Stimulated activated naive CD8-positive, alpha-beta T cell treated with anti-CD3 and anti-CD28 coated beads, Interleukin-15, Interleukin-2, amounts not matched to agents 100 U/mL and 50 U/mL, for 24 hours (primary cell): ENCODE measurements at regions not wholly inside any gene's neighbourhood (a gene's known extent, or its start where the extent isn't known, plus 50 kb on each side); places are given as distances from the start of the nearest gene placed in this dataset.
A peak's percentile ranks its signal among the peaks of the same experiment; 100 is the strongest.

Experiments used
- ATAC-seq: fragments of 150-1000 bp; cut with Tn5 transposase; one replicate; pipeline ENCODE4 v1.10.0; 2021
- DNase-seq: peaks from one replicate; pipeline ENCODE4 v3.0.0; 2021

DNA sequence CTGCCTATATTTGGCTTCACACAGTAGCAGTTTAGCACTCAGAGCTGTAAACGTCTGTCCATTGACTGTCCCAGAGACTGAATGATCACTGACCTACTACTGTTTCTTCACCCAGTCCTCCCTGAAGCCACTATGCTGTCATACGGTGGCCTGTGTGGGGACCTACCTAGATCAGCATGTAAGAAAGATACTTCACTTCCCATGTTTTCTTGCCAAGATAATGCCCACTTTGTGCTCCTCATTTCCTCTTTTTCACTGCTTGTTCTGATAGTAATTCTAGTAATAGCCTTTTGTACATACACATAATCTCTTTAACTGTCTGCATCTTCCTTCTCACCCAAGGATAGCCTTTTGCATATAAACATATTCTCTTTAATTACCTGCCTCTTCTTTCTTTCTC, 109.9 kb upstream of the TIAM2 start:
- DNase-seq (no peak), ATAC-seq (no peak)

DNA sequence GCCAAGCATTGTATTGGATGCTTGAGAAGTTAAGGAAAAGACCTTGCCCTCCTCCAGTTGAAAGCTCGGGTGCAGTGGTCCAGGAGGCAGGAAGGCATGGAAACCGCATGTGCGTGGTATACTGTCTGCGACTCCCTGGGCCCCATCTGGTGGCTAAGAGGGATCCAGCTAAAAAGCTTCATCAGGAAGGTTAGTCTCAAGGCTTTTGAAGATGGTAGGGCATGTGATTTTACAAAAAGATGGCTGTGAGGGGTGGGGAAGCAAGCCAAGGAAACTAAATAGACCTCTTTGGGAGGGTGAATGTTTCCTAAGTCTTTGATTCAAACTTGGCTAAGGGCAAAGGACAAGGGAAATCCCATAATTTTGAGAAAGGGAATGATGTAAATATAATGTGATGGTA, 109.1 kb upstream of the TIAM2 start:
- DNase-seq (no peak), ATAC-seq (no peak)

DNA sequence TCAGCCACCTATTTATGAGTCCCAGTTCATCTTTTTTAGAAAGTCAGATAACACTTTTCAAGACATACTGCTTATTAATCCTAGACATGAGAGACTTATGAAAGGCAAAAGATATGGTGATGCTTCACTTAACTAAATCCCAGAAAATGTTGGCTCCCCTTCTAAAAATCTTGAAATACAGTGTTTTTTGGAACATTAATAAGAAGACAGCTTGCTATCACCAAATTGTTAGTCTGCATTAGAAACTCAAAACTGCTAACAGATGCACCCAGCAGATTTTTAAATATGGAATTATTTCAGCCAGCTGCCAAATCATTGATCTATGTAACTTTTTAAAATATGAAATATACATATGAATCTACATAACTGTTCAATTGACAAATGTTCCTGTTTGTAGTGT, 108.6 kb upstream of the TIAM2 start:
- ATAC-seq, result no peak

DNA sequence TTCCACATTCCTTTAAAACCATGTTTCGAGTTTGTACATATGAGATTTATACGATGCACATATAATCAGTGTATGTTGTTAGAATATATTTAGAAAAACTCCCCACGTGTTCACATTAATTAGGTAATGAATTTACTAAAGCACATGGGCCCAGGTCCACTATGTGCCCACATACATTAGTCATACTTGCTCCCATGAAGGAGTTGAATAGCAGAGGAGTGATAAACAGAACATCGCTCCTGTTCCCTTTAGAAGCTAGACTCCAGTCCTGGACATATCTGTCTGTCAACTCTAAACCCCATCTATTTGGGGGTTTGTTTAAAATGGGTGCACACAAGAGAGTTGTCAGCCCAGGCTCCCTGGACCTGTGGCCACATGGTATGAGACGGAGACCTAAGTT, 108.1 kb upstream of the TIAM2 start:
- no peak for DNase-seq
- no peak for ATAC-seq

More for the DNA sequence above, 108.6 kb upstream of the TIAM2 start:
- no peak for DNase-seq

DNA sequence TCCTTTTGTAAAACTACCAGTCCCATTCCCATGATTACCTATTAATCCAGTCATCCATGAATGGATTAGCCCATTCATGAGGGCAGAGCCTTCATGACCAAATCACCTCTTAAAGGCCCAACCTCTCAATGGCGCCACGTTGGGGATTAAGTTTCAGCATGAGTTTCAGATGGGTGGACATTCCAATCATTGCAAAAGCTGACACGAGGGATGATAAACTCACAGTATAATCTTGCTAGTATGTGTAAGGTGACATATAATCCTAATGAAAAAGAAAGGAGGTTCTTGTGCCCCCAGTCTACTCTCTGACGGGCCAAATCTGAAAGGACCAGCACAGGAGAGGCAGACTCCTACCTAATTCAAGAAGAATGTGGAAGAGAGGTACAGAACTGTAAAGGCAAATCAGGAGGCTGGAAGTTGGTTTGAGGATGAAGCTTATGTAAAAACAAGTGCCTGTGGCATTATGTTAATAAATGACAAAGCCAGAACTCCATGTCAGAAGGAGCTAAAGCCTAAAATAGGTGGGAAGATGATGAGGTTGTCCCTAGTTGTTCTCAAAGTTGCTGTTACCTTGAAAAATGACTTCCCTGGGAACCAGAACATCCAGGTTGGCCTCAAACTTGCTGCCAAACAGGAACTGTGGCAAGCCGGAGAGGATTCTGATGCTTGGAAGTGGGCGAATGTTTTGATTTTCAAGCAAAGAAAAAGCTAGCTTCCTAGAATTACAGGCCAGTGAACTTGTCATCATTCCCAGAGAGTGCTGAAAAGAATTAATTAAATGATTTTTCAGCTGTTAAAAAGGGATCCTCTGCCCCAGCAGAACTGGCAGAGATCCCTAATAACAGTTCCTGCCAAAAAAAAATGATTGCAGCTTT, 106.5 kb upstream of the TIAM2 start:
- DNase-seq (no peak), ATAC-seq (no peak)

DNA sequence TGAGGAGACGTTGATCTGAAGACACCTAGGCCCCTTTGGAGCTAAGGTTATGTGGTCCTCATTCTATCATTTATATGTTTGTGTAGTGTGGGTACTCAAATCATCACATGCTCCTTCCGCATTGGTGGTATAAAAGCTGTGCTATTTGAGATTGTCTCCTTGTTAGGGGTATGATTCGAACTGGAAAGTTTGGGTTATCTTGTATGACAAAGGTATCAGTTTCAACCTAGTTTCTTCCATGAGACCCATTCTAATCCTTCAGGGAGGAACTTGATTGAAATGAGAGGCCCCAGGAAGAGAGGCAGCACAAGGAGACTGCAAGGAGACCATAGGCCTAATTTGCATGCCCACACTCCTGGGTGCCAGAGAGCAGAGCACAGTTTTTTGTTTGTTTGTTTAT, 104.2 kb upstream of the TIAM2 start:
- DNase-seq (no peak), ATAC-seq (peak; percentile 82)

DNA sequence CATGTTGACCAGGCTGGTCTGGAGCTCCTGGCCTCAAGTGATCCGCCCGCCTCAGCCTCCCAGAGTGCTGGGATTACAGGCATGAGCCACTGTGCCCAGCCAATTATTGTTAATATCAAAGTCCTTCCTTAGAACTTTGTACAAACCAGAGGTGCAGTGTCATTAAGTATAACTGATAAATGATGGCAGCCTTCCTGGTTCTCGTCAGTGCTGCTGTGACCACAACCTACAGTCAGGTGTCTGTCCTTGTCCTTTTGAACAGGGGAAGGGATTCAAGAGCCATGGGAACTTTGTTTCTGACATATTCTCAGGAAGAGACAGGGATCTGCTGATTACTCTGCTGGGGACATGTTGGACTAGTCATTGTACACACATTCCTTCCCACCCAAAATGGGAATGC, 103.2 kb upstream of the TIAM2 start:
- DNase-seq (no peak), ATAC-seq (no peak)

DNA sequence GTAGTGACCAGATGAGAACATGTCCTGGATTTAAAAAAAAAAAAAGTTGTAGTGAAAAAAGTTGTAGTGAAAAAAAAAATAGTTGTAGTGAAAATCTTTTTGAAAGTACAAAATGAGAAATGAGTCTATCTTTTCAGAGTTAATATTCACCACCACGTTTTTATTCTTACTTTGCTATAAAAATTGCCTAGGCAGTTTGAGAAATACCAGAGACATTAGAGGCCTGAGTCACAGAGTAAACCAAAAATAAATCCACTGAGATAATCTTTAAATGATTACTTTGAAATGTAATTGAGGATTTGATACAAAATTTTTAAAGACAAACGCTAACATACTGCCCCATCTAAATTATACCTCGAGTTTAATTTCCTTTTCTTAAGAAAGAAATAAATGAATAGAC, 101.2 kb upstream of the TIAM2 start:
- DNase-seq (no peak), ATAC-seq (no peak)

DNA sequence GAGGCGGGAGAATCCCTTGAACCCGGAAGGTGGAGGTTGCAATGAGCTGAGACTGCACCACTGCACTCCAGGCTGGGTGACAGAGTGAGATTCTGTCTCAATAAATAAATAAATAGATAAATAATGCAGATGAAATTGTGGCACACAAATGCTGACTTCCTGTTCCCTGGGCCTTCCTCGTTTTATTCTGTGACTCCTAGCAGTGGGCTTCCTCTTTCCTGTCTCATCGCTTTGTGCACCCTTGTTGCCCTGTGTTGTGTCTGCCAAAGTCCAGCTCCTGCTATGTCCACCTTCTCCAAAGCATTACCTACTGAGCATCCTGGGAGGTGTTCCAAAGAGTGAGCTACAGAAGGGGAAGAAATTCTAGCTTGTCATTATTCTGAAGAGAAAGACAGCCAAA, 100.2 kb upstream of the TIAM2 start:
- no peak for DNase-seq
- ATAC-seq, result no peak

DNA sequence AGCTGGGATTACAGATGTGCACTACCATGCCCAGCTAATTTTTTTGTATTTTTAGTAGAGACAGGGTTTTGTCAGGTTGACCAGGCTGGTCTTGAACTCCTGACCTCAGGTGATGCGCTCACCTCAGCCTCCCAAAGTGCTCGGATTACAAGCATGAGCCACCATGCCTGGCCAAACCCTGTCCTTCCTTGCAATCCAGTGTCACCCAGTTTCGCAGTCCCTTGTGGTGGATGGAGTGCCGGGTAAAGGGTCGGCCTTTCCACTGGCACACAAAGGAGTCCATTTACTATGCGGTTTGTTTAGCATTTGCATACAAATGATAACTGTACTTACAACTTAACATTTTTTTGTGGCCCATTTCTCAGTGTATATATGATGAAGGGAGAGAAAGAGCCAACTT, 99.3 kb upstream of the TIAM2 start:
- ATAC-seq (no peak), DNase-seq (no peak)

DNA sequence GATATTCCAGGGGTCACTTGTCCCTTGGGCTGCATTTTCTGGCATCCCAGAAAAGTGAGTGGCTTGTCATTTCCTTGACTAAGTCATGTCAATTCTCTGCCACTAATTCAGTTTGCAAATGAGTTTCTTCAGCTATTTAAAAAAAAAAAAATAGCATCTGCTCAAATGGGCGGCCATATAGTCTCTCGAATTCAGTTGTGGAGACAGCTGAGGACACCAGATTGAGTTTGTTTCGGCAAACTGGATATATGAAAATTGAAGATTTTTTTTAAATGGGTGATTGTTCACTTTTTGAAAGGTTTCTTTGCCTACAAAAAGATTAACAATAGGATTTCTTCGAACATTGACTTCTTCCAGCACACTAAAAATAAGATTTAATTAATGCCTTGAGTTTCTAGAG, 96.3 kb upstream of the TIAM2 start:
- ATAC-seq, result no peak
- no peak for DNase-seq

DNA sequence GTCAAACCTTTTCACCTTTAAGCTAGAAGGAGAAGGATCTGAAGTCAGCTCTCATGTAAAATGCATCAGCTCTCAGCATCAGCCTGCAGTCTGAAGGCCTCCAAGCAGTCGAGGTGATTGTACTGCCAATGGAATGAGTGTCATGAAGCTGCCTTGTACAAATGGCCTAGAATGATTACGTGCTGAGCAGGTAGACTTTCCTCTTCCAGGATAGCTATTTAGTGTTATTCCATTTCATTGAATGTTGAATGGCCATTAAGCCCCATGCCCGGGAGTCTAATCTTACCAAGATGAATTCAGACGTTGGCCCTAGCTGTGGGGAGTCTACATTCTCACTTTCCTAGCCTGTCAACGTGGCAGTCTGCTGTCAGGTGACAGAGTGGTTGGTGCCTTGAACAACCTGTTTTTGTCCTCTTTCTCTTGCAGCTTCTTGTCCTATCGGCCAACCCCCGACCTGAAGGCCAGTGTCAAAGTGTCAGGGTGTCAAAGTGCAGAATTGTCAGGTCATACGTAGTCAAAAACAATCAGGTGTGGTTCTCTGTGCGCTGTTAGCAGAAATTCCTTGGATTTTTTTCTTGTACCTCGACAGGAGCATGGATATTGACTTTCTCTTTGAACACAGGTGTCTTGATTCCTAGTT, 95.2 kb upstream of the TIAM2 start:
- ATAC-seq, result no peak
- DNase-seq, result no peak

DNA sequence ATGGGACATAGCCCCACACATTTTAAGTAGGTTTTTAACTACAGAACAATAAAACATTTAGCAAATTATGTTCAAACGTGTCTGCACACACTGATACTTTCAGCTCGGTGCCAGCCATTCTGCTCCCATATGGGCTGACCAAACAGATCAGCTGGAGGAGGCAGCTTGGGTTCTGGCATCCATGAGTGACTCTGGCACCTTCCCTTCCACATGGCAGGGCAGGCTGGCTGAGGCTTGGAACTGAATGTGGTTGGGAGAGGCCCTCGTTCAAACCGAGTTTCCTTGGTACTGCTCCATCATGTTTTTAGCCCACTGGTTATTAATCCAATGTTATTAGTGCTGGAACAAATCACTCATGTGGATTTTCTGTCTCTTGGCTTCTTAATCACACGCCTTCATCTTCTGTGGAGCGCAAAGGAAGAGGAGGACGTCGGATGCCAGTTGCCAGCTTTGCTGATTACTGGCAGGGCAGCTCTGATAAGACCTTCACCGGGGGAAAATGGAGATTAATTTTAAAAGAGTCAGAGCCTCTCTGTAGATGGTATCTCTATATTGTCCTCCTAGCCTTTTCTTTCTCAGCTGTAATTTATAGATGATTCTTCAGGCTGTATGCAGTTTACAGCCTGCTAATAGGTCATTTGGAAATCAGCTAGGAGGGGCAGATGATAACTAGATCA, 93.1 kb upstream of the TIAM2 start:
- no peak for DNase-seq
- no peak for ATAC-seq

DNA sequence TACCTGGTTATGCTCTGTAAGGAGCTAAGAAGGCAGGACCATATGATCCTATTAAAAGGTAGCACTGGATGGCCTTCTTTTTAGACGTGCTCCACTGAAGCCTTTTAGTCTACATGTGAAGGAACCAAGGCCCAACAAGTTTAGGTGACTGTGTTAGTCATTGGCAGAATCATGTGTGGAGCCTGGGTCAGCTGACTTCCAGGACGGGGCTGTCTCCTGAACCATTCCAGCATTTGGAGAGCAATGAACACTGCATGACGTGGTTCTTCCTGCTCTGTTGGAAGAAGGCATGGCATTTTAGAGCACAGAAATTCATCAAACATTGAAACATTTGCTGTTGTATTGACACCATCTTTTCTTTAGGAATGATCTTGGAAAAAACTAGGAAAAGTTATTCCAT, 87.8 kb upstream of the TIAM2 start:
- DNase-seq (no peak), ATAC-seq (no peak)

DNA sequence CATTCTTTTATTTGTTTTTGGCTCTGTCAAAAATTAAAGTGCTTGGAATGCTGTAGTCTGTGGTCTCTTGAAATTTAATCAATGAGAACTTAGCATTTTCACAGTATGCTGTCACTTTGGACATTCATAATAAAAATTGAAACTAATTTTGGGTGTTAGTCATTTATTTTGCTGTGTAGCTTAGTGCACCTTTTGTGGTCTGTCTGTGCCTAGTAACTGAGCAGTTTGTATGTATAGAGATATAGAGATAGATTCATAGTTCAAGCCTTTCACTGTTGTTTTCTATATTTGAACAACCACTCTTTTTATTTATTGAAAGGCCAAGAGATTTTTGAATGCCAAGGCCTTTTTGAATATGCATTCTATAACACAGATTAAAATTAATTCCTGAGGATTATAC, 86.4 kb upstream of the TIAM2 start:
- ATAC-seq, result no peak
- DNase-seq, result no peak

DNA sequence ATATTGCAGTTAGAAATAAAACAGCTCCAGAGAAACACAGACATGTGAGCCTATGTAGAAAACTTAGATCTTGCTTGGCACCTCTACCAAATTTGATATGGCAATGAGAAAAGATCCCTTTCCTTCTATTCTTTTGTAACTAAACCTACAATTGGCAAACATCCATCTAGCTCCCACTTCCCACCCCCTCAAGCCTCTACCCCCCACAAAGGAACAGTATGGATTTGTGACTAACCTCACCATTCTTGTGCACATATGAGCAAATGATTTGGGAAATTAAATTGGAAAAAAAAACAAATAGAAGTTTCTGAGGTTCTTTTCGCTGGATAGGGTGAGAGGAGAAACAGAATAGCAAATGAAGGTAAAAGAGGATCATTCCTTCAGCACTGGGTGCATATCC, 85.8 kb upstream of the TIAM2 start:
- ATAC-seq, result no peak
- DNase-seq, result no peak

DNA sequence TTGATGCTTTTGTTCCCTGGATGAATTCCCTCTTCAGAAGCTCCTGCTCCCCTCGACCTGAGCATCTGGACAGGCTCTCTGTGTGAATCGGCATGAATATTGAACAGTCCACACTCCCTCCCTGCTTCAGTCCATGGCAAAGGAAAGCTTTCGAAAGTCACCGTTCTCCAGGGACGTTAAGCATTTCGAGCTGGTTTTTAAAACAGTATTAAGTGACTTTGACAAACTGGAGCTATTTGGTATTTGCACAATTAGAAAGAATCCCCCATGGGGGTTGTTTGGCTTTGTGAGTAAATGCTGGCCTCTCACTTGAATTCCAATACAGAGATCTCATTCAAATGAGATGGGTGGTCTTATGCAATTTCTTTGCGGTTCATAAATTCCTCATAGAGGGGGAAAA, 85.3 kb upstream of the TIAM2 start:
- ATAC-seq (no peak), DNase-seq (no peak)

DNA sequence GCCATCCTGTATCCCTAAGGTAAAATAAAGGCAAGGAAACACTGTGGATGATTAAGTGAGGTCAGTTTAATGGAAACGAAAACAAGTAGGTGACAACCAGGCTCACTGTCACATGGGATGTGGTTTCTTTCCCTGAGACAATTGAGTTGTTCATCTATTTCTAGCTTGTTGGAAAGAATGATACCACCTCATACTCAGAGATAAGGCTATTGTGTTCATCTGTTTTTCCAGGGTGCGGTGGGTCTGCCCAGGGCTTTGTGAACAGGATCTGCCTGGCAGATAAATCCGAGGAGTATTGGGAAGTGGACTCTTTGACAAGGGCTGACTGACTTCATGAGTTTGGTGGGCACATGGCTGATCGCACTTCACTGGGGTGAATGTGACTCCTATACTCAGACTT, 80.8 kb upstream of the TIAM2 start:
- DNase-seq (no peak), ATAC-seq (peak; percentile 28)

DNA sequence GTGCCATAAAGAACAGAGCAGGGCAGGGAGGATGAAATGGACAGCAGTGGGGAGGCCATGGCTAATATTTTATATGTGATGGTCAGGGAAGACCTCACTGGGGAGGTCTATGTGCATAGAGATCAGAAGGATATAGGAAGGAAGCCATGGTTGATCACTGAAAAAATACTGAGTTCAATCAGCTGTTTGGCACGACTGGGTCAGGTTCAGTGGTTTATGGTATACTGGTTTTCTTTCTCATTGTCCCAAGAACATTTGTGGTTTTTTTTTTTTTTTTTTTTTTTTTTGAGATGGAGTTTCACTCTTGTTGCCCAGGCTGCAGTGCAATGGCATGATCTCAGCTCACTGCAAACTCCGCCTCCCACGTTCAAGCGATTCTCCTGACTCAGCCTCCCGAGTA, 78.3 kb upstream of the TIAM2 start:
- ATAC-seq (peak; percentile 40), DNase-seq (no peak)

DNA sequence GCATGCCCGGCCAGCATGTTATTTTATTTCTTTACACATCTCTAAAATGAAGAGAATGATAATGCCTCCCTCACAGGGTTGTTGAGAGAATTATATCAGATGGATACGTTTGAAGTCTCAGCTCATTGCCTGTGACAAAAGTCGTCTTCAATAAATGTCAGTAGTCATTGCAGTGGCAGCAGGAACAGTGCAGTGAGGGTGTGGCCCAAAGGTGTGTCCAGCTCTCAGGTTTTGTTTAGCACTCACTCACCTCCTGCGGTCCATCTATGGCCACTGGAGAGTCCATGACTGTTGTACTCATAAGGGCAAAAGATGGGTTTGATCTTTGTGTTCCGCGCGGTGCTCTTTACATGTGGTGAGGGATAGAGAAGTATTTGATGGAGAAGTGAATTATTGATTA, 77.2 kb upstream of the TIAM2 start:
- ATAC-seq, result no peak

DNA sequence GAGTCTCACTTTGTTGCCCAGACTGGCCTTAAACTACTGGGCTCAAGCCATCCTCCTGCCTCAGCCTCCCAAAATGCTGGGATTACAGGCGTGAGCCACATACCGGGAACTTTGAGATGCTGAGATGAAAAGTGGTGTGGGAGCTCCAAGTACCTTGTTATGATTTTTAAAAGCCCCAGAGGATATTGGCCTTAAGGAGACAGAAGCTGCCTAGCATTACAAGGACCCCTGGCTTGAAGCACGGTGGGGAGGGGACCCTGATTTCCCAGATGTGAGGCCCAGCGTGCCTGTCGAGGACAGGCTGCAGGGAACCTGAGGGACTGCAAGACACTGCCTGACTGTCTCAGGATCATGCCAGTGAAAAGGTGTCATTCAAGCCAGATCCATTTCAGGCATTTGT, 75.3 kb upstream of the TIAM2 start:
- DNase-seq (no peak), ATAC-seq (no peak)

More for the DNA sequence above, 77.2 kb upstream of the TIAM2 start:
- no peak for DNase-seq

DNA sequence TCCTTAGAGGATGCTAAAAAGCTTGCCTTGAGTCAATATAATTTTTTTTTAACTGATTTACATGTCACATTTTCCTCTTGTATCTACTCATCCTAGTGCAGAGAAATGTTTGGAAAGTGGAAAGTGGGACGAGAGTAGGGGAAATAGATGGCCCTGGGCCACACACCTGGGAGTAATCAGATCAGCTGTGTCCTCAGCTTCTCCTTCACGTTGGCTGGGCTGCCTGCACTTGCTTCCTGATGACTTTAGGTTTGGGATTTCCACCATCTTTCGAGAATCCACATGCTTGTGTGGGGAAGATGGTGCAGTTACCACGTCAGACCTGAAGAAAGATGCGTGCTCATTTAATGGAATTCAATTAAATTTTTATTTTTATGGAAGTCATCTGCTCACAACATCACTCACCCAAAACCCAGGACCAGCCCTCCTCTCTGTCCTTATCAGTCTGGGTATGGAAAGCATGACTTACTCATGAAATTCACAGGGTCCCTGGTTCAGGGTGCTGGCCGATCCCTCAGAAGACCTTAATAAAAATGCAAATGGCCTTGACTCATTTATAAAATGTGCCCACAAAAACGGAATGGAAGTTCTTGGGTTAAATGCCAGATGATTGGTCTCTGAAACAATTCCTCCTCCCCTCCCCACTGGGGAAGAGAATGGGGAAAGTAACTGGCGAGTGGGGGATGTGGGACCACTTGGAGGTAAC, 74.5 kb upstream of the TIAM2 start:
- no peak for DNase-seq
- no peak for ATAC-seq

DNA sequence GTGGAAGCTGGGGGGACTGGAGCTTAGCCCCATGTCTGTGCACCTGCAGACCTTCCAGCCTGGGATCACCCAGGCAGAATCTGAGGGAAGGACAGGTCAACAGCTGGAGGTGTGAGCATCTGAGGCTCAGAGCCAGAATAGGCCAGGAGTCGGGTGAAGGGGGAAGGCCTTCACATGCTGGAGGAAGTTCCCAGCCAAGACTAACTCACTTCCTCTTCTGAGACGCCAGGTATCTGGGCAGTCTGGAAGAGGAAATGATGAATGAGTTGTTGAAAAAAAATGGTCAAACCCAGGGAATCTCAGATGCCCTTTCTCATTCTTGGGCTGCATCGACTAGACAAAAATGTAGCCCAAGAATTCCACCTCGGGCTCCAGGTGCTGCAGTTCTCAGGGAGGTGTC, 73.6 kb upstream of the TIAM2 start:
- DNase-seq, result no peak
- no peak for ATAC-seq
